IgD-negative memory B cell (primary cell): ENCODE measurements at regions not wholly inside any gene's neighbourhood (a gene's known extent, or its start where the extent isn't known, plus 50 kb on each side); places are given as distances from the start of the nearest gene placed in this dataset.

ENCODE experiments used
- H3K27ac Mint-ChIP-seq, 3 donors: one replicate each; pipeline ENCODE4 v1.8.0; 2020 to 2022; ENCODE audit warnings: mild to moderate bottlenecking in 3 of 3, mixed read lengths in 3 of 3, moderate library complexity in 1 of 3
- H3K27me3 Mint-ChIP-seq: one replicate; pipeline ENCODE4 v1.8.0; 2021; ENCODE audit warnings: mixed read lengths
- H3K36me3 Mint-ChIP-seq: one replicate; pipeline ENCODE4 v1.8.0; 2020; ENCODE audit warnings: mild to moderate bottlenecking, mixed read lengths
- H3K4me1 Mint-ChIP-seq, 3 donors: one replicate each; pipeline ENCODE4 v1.8.0; 2020 to 2022; ENCODE audit warnings: mixed read lengths in 3 of 3, mild to moderate bottlenecking in 1 of 3
- H3K4me3 Mint-ChIP-seq, 4 donors: one replicate each; pipeline ENCODE4 v1.8.0; 2020 to 2022; ENCODE audit warnings: mild to moderate bottlenecking in 4 of 4, mixed read lengths in 4 of 4, moderate library complexity in 3 of 4
- H3K9me3 Mint-ChIP-seq, 3 donors: one replicate each; pipeline ENCODE4 v1.8.0; 2020 to 2021; ENCODE audit warnings: mixed read lengths in 3 of 3, mild to moderate bottlenecking in 1 of 3

DNA sequence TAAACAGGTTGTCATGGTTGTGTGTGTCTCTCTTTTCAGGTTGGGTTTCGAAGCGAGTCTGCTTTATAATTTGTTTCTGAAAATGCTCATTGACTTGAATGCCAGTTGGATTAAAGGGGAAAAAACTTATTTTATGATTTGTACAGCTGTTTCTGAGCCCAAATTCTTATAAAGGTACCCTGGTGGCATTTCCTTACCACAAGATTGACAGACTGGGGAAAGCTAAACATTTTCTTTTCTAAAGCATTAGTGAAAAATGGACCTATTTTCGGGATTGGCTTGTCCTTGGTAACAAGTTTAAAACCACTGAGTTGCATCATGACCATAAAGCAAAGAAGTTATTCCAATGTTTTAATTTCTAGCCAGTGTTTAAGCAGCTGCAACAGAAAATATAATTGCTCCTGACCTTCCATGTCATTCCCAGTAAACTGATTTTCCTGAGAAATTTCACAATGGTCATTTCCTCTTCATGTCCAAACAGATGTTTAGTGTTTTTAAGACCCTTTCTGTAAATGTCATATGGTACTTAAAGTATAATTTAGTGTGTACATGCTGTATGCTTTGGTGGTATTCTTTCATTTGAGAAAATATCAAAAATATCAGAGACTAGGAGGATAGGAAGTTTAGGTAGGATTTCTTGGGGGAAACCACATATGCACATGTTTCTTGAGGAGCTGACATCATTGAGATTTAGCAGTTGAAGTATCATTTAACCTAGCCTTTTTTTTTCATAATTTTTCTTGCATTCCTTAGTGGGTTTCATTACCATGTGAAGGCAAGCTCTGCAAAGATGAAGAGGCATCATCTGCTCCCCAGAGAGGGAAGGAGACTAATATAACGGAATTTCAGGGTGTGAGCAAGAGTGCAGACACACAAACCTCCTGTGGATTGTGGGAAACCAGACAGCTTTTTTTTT, 667.1 kb upstream of the RGMB start:
- Mint-ChIP-seq H3K36me3 (no peaks in the 10 kb centered on the region), H3K4me1 (no peaks in the 10 kb centered on the region), H3K27me3 (peaks cover 2% of the 10 kb centered on the region), H3K4me3 (no peak overlapping the region), H3K9me3 (no peaks in the 10 kb centered on the region), H3K27ac (no peak overlapping the region)

DNA sequence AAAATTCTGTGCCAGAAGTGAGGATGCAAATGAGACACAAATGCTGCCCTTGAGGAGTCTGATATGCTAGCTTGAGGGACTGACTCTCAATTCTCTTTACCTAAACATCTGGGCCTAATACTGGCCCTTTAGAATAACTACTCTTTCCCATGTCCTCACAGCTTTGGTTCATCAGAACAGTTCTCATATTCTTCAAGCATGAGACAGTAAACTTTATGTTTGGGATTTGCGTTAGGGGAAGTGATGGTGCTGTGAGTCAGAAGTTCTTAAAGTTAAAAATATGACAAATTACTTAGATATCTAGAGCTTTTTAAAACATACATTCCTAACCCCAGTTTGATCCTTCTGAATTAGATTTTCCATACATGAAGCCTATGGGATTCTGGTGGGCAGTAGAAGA, 665.0 kb upstream of the RGMB start:
- Mint-ChIP-seq H3K9me3 (no peaks in the 10 kb centered on the region), H3K36me3 (no peaks in the 10 kb centered on the region), H3K4me1 (no peaks in the 10 kb centered on the region), H3K27me3 (peaks cover 2% of the 10 kb centered on the region), H3K27ac (no peak overlapping the region), H3K4me3 (no peak overlapping the region)

DNA sequence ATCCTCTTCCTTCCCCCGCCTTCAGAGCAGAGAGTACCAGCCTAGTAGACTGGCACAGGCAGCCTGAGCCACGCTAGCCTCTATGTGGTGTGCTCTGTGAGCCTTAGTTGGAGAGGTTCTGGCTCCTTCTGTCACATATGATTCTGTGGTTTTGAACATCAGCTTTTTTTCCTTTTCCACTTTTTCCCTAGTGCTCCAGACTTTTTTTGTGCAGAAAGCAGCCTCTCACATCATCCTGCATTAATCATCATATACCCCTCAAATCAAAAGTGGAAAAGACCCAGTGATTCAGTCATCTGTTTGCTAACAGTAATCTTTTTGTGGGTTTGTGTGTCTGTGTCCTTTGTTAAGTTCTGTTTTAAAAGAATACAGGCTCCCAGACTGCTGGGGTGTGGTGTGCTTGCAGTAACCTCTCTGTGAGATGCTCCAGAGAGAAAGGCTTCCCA, 663.9 kb upstream of the RGMB start:
- no peak overlapping the region for H3K4me3 Mint-ChIP-seq
- no peaks in the 10 kb centered on the region for H3K4me1 Mint-ChIP-seq
- no peaks in the 10 kb centered on the region for H3K36me3 Mint-ChIP-seq
- peaks cover 2% of the 10 kb centered on the region for H3K27me3 Mint-ChIP-seq
- H3K27ac Mint-ChIP-seq, result no peak overlapping the region
- H3K9me3 Mint-ChIP-seq, result no peaks in the 10 kb centered on the region

DNA sequence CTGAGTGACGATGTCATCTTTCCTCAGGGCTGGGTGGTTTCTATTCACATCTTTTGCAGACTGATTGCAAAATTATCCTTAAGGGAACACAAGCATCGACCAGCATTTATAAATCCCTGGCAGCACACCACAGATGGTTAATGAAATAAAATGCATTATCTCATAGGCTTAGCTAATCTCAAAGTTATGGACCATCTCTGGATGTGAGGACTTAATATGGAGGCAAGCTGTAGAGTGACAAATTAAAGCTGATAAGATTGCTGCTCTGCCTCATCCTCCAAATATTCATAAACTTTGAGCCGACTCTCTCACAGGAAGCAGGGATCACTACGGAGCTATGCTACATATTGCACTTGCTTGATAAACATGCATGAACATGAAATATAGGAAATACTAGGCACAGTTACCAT, 663.2 kb upstream of the RGMB start:
- H3K9me3 Mint-ChIP-seq, result no peaks in the 10 kb centered on the region
- peaks cover 2% of the 10 kb centered on the region for H3K27me3 Mint-ChIP-seq
- H3K4me3 Mint-ChIP-seq, result no peak overlapping the region
- no peak overlapping the region for H3K27ac Mint-ChIP-seq
- H3K4me1 Mint-ChIP-seq, result no peaks in the 10 kb centered on the region
- H3K36me3 Mint-ChIP-seq, result no peaks in the 10 kb centered on the region

- Mint-ChIP-seq H3K4me3 (no peak overlapping the region), H3K27me3 (peaks cover 2% of the 10 kb centered on the region), H3K9me3 (no peaks in the 10 kb centered on the region), H3K4me1 (no peaks in the 10 kb centered on the region), H3K27ac (no peak overlapping the region), H3K36me3 (no peaks in the 10 kb centered on the region)
These were observed 662.7 kb upstream of the RGMB start for GRCh38 chr5:98110791-98111190.

- H3K36me3 Mint-ChIP-seq, result no peaks in the 10 kb centered on the region
These were observed 661.8 kb upstream of the RGMB start for GRCh38 chr5:98111686-98112085.

GRCh38 chr5:98121036-98121936, 652.2 kb upstream of the RGMB start:
- no peak overlapping the region for H3K27ac Mint-ChIP-seq
- peaks cover 0 to 13% (median 4%) of the 10 kb centered on the region in 3 donors for H3K9me3 Mint-ChIP-seq
- H3K4me3 Mint-ChIP-seq, result no peak overlapping the region
- H3K4me1 Mint-ChIP-seq, result no peaks in the 10 kb centered on the region
- H3K27me3 Mint-ChIP-seq, result no peaks in the 10 kb centered on the region
- H3K36me3 Mint-ChIP-seq, result no peaks in the 10 kb centered on the region

More at GRCh38 chr5:98111686-98112085, 661.8 kb upstream of the RGMB start:
- Mint-ChIP-seq H3K4me3 (no peak overlapping the region), H3K27ac (no peak overlapping the region), H3K27me3 (no peaks in the 10 kb centered on the region), H3K4me1 (no peaks in the 10 kb centered on the region), H3K9me3 (peaks cover 0 to 4% (median 1%) of the 10 kb centered on the region in 3 donors)

- Mint-ChIP-seq H3K27ac (no peak overlapping the region), H3K27me3 (no peaks in the 10 kb centered on the region), H3K4me3 (no peak overlapping the region), H3K4me1 (no peaks in the 10 kb centered on the region), H3K9me3 (peaks cover 0 to 8% (median 6%) of the 10 kb centered on the region in 3 donors), H3K36me3 (no peaks in the 10 kb centered on the region)
These were observed 645.2 kb upstream of the RGMB start for GRCh38 chr5:98128271-98128670.

- H3K27me3 Mint-ChIP-seq, result no peaks in the 10 kb centered on the region
- no peaks in the 10 kb centered on the region for H3K36me3 Mint-ChIP-seq
- peaks cover 0 to 8% (median 6%) of the 10 kb centered on the region in 3 donors for H3K9me3 Mint-ChIP-seq
- H3K4me1 Mint-ChIP-seq, result no peaks in the 10 kb centered on the region
- H3K27ac Mint-ChIP-seq, result no peak overlapping the region
- H3K4me3 Mint-ChIP-seq, result no peak overlapping the region
These were observed 644.6 kb upstream of the RGMB start for GRCh38 chr5:98128846-98129245.

DNA sequence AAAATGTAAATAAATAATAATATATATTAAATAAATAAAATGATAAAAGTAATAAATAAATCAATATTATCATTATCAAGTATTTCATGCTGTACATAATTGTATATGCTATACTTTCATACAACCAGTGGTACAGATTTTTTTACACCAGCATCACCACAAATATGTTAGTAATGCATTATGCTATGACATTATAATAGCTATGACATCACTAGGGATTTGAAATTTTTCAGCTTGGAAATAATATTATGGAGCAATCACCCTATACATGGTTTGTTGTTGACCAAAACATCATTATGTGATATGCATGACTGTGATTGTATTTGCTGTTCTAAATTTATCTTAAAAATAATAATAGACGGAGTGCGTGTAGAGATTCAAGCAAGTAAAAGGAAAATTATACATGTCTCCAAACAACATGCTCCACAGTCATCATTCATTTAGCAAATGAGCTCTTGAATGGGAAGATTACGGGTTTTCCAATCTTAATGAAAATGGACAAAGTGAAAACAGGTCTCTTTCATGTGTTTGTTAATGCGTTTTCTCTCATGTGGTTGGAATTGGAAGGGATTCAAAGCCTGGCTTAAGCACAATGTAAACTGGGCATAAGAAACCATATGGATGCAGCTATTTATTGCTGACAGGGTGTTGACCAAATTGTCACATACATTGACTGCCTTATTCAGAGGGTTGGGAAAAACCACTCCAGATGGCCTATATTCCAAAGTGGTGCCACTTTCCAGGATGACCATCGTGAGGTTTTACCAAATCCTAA, 643.0 kb upstream of the RGMB start:
- H3K36me3 Mint-ChIP-seq, result no peaks in the 10 kb centered on the region
- H3K9me3 Mint-ChIP-seq, result peaks cover 0 to 5% (median 3%) of the 10 kb centered on the region in 3 donors
- H3K27ac Mint-ChIP-seq, result no peak overlapping the region
- no peaks in the 10 kb centered on the region for H3K27me3 Mint-ChIP-seq
- H3K4me3 Mint-ChIP-seq, result no peak overlapping the region
- no peaks in the 10 kb centered on the region for H3K4me1 Mint-ChIP-seq

DNA sequence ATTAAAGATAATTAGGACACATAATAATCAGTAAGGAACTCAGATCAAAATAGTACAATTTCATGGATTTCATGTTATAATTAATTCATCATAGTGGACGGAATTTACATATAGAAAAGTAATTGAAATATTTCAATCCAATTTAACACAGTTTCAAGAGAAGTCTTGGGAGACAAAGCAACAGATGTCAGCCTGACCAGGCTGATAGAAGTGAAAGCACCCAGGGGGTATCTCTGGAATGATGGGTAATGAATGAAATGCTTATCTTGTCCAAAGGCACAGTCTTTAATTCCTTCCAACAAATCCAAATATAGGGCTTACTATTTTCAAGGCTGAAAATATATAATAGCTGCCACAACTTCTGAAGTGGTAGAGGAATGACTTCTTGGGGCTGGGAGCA, 629.3 kb upstream of the RGMB start:
- H3K4me3 Mint-ChIP-seq, result no peak overlapping the region
- H3K27me3 Mint-ChIP-seq, result no peaks in the 10 kb centered on the region
- H3K4me1 Mint-ChIP-seq, result no peaks in the 10 kb centered on the region
- H3K36me3 Mint-ChIP-seq, result no peaks in the 10 kb centered on the region
- H3K9me3 Mint-ChIP-seq, result peaks cover 0 to 3% (median 3%) of the 10 kb centered on the region in 3 donors
- H3K27ac Mint-ChIP-seq, result no peak overlapping the region

GRCh38 chr5:98144710-98145109, 628.8 kb upstream of the RGMB start:
- H3K4me3 Mint-ChIP-seq, result no peak overlapping the region
- H3K27me3 Mint-ChIP-seq, result no peaks in the 10 kb centered on the region
- H3K27ac Mint-ChIP-seq, result no peak overlapping the region
- peaks cover 0 to 3% (median 3%) of the 10 kb centered on the region in 3 donors for H3K9me3 Mint-ChIP-seq
- no peaks in the 10 kb centered on the region for H3K4me1 Mint-ChIP-seq
- no peaks in the 10 kb centered on the region for H3K36me3 Mint-ChIP-seq

DNA sequence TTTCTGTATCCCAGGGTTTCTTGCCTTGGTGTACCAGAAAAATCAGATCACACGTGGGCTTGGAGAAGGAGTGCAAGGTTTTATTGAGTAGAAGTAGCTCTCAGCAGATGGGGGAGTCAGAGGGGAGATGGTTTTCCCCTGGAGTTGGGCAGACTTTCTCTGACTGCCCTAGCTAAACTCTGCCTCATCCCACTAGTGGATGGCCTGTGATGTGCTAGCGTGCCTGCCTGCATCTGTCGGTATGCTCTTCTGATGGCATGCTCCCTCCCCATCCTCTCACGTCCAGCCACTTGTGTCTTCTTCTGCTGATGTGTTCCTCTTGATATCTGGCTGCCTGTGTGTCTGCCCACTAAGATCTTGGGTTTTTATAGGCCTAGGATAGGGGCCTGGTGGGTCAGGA, 616.1 kb upstream of the RGMB start:
- no peaks in the 10 kb centered on the region for H3K36me3 Mint-ChIP-seq
- H3K4me1 Mint-ChIP-seq, result no peaks in the 10 kb centered on the region
- H3K27me3 Mint-ChIP-seq, result no peaks in the 10 kb centered on the region
- H3K9me3 Mint-ChIP-seq, result no peaks in the 10 kb centered on the region
- no peak overlapping the region for H3K4me3 Mint-ChIP-seq
- no peak overlapping the region for H3K27ac Mint-ChIP-seq

GRCh38 chr5:98158440-98158839, 615.0 kb upstream of the RGMB start:
- Mint-ChIP-seq H3K27me3 (no peaks in the 10 kb centered on the region), H3K4me1 (no peaks in the 10 kb centered on the region), H3K36me3 (no peaks in the 10 kb centered on the region), H3K4me3 (no peak overlapping the region), H3K27ac (no peak overlapping the region), H3K9me3 (no peaks in the 10 kb centered on the region)
